Spleen (tissue), 7 donors: ENCODE measurements at regions not wholly inside any gene's neighbourhood (a gene's known extent, or its start where the extent isn't known, plus 50 kb on each side); places are given as distances from the start of the nearest gene placed in this dataset.

Source experiments
- CTCF ChIP-seq, 11 experiments: fragments of 200-600 bp in 7 of 11; fragments of 450-650 bp in 4 of 11; sonication (generic) in 4 of 11; IDR thresholded peaks in 8 of 11; conservative IDR thresholded peaks in 3 of 11; 1 replicate in 7 of 11; 2 replicates in 4 of 11; pipeline versions ENCODE4 v1.4.0 to v1.8.0; 2016 to 2021; ENCODE audit warnings: antibody characterized with exemption in 11 of 11, inconsistent platforms in 4 of 11, mild to moderate bottlenecking in 1 of 11
- POLR2A ChIP-seq, 3 donors: fragments of 450-650 bp; IDR thresholded peaks; one replicate each; pipeline ENCODE4 v1.5.1; 2017; ENCODE audit warnings: antibody characterized with exemption in 3 of 3, mild to moderate bottlenecking in 1 of 3
- donor health status: DM: no; HTN: no; CAD: no; lungs with moderate emphysema.
- donor health status: DM: no; HTN: no; CAD: no.
- donor health status: DM: no; HTN: no; CAD: no.

DNA sequence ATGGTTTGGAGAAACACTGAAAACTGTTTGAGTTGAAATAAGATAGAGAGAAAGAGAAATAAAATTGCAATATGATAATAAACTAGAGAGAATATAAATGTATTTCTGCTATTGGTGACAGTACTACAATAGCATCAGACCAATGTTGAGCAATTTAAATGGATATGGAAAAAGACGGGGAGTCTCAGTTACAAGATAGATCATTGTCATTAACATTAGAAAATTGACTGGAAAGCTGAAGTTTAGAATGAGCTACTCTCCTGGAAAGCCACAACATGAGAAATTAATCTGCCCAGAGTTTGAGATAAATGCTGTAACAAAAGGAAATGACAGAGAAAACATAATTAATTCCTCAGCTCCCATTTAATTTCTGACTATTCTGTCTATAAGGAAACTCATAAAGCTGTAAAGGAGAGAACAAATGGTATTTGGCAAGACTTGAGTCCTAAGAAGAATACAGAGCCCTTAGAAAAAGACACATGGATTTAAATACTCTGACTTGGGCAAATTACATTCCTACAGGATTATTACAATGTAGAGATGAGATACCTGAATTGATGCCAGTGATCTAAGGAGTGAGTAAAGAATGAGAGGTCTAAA is 624.5 kb upstream of the CHD1 start:
- no peak for TF ChIP-seq POLR2A (IDR thresholded peaks at IDR 0.05)
- no peak for TF ChIP-seq CTCF (IDR thresholded peaks at IDR 0.05 in 8 of 11, conservative IDR thresholded peaks at IDR 0.05 in 3 of 11)
